ENCODE measurements at regions not wholly inside any gene's neighbourhood (a gene's known extent, or its start where the extent isn't known, plus 50 kb on each side); places are given as distances from the start of the nearest gene placed in this dataset.

DNA sequence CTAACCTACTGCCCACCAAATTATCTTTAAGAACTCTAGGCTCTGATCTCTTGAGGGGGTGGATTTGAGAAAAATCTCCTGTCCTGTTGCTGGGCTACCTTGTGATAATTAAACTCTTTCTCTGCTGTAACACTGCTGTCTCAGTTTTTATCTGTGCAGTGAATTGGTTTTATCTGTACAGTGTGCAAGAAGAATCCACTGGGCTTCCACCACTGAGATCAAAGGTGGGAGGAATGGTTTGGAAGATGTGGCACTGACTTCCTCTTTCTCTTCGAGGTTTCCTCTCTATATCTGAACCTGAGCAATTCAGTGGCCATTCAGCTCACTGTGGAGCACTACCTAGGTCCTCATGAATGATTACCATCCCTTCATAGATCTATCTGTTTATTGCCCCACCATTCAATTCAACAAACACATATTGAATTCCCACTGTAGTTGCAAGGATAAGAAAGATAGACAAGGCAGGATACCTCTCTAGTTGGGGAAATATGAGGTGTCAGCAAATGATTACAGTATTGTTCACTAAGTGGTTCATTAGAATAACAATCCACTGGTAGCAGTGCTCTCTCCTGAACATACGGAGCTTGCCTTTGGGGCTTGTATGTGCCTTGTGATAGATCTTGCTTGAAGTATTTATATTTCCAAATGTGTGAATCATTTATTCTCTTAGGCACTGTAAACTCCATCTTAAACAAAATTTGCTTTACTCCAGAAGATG lies 172.1 kb upstream of the ARG1 start:
- H3K9ac ChIP-seq (ENCODE audit: low read depth in 2 of 2, low read length in 2 of 2), result no peak overlapping the region
- H3K4me1 ChIP-seq, result no peaks in the 10 kb centered on the region
- H3K27me3 ChIP-seq, result no peaks in the 10 kb centered on the region
- no peak for DNase-seq
- intact Hi-C loops (cut with DNase I), result no loop called here
- H3K36me3 ChIP-seq, result no peaks in the 10 kb centered on the region
- H3K4me3 ChIP-seq, result no peak overlapping the region
- no peak overlapping the region for H3K27ac ChIP-seq
- H3K9me3 ChIP-seq, result no peaks in the 10 kb centered on the region
- TF ChIP-seq, protein P1, sequence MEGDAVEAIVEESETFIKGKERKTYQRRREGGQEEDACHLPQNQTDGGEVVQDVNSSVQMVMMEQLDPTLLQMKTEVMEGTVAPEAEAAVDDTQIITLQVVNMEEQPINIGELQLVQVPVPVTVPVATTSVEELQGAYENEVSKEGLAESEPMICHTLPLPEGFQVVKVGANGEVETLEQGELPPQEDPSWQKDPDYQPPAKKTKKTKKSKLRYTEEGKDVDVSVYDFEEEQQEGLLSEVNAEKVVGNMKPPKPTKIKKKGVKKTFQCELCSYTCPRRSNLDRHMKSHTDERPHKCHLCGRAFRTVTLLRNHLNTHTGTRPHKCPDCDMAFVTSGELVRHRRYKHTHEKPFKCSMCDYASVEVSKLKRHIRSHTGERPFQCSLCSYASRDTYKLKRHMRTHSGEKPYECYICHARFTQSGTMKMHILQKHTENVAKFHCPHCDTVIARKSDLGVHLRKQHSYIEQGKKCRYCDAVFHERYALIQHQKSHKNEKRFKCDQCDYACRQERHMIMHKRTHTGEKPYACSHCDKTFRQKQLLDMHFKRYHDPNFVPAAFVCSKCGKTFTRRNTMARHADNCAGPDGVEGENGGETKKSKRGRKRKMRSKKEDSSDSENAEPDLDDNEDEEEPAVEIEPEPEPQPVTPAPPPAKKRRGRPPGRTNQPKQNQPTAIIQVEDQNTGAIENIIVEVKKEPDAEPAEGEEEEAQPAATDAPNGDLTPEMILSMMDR (IDR thresholded peaks at IDR 0.05), result no peak

DNA sequence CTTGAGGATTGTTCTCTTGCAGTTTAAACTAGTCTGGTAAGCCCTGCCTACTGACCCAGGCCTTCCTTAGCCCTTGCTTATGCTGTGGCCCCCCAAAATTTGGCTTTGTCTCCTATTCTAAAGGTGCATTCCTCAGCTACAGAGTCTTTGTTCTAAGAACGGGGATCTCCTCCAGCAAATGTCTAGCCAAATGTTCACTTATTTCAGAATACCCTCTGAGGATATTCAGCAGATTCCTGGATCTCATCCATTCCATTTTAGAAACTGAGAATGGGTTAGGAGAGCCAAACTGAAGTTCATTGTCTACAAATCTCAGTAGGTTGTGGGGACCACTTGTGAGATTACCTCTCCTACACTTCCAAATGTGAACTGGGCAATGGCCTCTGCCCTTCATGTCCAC lies 164.2 kb upstream of the ARG1 start:
- TF ChIP-seq, protein P1 (IDR thresholded peaks at IDR 0.05), result no peak
- H3K9me3 ChIP-seq, result no peaks in the 10 kb centered on the region
- H3K36me3 ChIP-seq, result no peaks in the 10 kb centered on the region
- no peaks in the 10 kb centered on the region for H3K27me3 ChIP-seq
- no peak overlapping the region for H3K4me3 ChIP-seq
- no peaks in the 10 kb centered on the region for H3K4me1 ChIP-seq
- DNase-seq, result no peak
- H3K27ac ChIP-seq, result no peak overlapping the region
- H3K9ac ChIP-seq (ENCODE audit: low read depth in 2 of 2, low read length in 2 of 2), result no peak overlapping the region
- intact Hi-C loops (cut with DNase I), result no loop called here

DNA sequence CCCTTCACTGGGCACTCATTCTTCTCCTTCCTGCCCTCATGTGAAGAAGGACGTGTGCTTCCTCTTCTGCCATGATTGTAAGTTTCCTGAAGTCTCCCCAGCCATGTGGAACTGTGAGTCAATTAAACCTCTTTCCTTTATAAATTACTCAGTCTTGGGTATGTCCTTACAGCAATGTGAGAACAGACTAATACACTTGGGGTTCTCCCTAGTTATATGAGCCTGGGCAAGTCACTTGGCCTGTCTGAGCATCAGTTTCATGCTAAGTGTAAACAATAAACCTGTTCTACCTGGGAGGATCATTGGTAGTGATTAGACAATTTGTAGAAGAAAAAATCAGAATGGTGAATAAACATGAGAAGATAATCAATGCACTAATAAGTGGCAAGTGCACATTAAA lies 162.2 kb upstream of the ARG1 start:
- no peak overlapping the region for H3K4me3 ChIP-seq
- no peak overlapping the region for H3K27ac ChIP-seq
- intact Hi-C loops (cut with DNase I), result no loop called here
- TF ChIP-seq, protein P1 (IDR thresholded peaks at IDR 0.05), result no peak
- H3K36me3 ChIP-seq, result no peaks in the 10 kb centered on the region
- no peaks in the 10 kb centered on the region for H3K9me3 ChIP-seq
- no peaks in the 10 kb centered on the region for H3K27me3 ChIP-seq
- no peak overlapping the region for H3K9ac ChIP-seq (ENCODE audit: low read depth in 2 of 2, low read length in 2 of 2)
- H3K4me1 ChIP-seq, result no peaks in the 10 kb centered on the region
- DNase-seq, result no peak

DNA sequence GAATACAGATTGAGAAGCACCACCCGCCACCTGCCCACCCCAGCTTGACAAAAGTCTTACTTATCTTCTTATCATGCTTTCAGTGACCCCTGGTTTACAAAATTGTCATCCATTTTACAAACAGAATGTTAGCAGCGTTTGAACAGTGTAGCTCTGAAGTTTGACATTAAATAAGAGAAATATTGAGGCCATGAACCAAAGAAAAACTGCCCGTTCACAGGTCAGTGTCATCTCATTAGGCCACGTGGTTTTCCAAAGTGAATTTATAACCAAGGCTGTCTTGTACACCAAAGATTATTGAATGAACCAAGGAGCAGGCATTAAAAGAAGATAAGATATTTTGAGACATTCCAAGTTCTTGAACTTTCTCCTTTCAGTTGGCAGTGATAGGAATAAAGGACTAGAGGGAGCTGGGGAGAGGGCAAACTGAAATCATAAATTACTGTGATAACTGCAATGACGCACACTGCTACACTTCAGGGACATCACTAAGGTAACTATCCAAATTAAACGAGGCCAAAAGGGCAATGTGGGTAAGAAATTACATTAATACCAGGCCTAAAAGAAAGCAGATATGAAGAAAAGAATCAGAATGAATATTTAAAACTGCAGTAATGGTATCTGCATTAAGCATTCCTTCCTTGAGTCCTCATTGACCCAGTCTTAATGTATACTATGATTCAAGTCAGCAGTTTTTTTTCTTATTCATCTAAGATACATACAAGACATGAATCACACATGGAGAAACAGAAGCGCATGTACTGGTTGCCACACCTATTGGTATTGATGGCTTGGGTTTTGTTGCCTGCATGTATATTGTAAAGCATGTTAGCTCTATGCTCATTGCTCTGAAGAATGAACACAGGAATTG lies 159.8 kb upstream of the ARG1 start:
- no peaks in the 10 kb centered on the region for H3K9me3 ChIP-seq
- H3K27ac ChIP-seq, result no peak overlapping the region
- no peak for DNase-seq
- H3K9ac ChIP-seq (ENCODE audit: low read depth in 2 of 2, low read length in 2 of 2), result no peak overlapping the region
- intact Hi-C loops (cut with DNase I), result no loop called here
- H3K4me3 ChIP-seq, result no peak overlapping the region
- TF ChIP-seq, protein P1 (IDR thresholded peaks at IDR 0.05), result no peak
- H3K36me3 ChIP-seq, result no peaks in the 10 kb centered on the region
- H3K4me1 ChIP-seq, result no peaks in the 10 kb centered on the region
- H3K27me3 ChIP-seq, result no peaks in the 10 kb centered on the region

DNA sequence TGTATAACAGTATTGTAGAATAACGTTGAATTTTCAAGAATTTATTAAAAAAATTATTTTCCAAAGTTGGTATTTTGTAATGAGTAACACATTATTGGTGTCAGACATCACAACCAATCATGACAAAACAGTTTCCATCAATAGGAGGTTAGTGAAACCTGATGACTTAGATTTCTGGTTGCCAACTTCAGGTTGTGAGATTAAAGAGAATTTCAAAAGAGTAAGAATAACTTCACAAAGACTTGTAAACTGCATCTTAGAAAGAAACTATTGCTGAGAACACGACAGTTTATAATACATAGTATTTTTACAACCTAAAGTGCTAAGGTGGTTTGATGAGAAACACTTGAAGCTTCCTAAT lies 159.2 kb upstream of the ARG1 start:
- intact Hi-C loops (cut with DNase I), result no loop called here
- no peak overlapping the region for H3K4me3 ChIP-seq
- no peak for DNase-seq
- no peaks in the 10 kb centered on the region for H3K27me3 ChIP-seq
- H3K9ac ChIP-seq (ENCODE audit: low read depth in 2 of 2, low read length in 2 of 2), result no peak overlapping the region
- no peak overlapping the region for H3K27ac ChIP-seq
- no peaks in the 10 kb centered on the region for H3K9me3 ChIP-seq
- H3K4me1 ChIP-seq, result no peaks in the 10 kb centered on the region
- TF ChIP-seq, protein P1 (IDR thresholded peaks at IDR 0.05), result no peak
- H3K36me3 ChIP-seq, result no peaks in the 10 kb centered on the region
